Vagina (tissue), 2 donors: ENCODE measurements at regions not wholly inside any gene's neighbourhood (a gene's known extent, or its start where the extent isn't known, plus 50 kb on each side); places are given as distances from the start of the nearest gene placed in this dataset.

Experiments used
- CTCF ChIP-seq, 3 experiments: fragments of 450-650 bp in 2 of 3; fragments of 200-600 bp in 1 of 3; sonication (generic) in 1 of 3; IDR thresholded peaks; one replicate each; pipeline ENCODE4 v1.5.1; 2017 to 2019; ENCODE audit warnings: antibody characterized with exemption in 3 of 3, mild to moderate bottlenecking in 2 of 3, moderate library complexity in 2 of 3
- POLR2A ChIP-seq, 2 donors: fragments of 450-650 bp; IDR thresholded peaks; one replicate each; pipeline ENCODE4 v1.6.1; 2017; ENCODE audit warnings: antibody characterized with exemption in 2 of 2, mild to moderate bottlenecking in 2 of 2, moderate library complexity in 2 of 2

DNA sequence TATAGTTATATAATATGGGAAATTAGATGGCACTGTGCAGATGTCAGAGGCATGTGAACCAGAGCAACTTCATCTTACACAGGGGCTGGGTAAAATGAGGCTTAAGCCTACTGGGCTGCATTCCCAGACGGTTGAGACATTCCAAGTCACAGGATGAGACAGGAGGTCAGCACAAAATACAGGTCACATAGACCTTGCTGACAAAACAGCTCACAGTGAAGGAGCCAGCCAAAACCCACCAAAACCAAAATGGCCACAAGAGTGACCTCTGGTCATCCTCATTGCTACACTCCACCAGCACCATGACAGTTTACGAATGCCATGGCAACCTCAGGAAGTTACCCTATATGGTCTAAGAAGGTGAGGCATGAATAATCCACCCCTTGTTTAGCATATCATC lies 479.4 kb downstream of the TLR4 start:
- TF ChIP-seq CTCF (IDR thresholded peaks at IDR 0.05) (no peak), POLR2A (IDR thresholded peaks at IDR 0.05) (no peak)
